ENCODE measurements at regions not wholly inside any gene's neighbourhood (a gene's known extent, or its start where the extent isn't known, plus 50 kb on each side); places are given as distances from the start of the nearest gene placed in this dataset.
"Not testable (repeated sequence)": the region's sequence is repeated elsewhere in the genome, so short reads cannot be mapped to it uniquely, and the experiment has no call there.

- Histone ChIP-seq H3K9ac (ENCODE audit: insufficient read depth in 1 of 2, low read length in 2 of 2) (no peak overlapping the region), H3K36me3 (ENCODE audit: control insufficient read depth in 4 of 4, insufficient read depth in 4 of 4, low read length in 4 of 4) (no peaks in the 10 kb centered on the region), H3K9me3 (ENCODE audit: control insufficient read depth in 4 of 4, insufficient read depth in 3 of 4, low read length in 3 of 4) (peaks cover 0 to 8% (median 1%) of the 10 kb centered on the region in 4 donors), H3K27me3 (ENCODE audit: control insufficient read depth in 3 of 3, insufficient read depth in 3 of 3, low read length in 2 of 3) (no peaks in the 10 kb centered on the region), H3K4me1 (ENCODE audit: control insufficient read depth in 5 of 5, insufficient read depth in 5 of 5, low read length in 5 of 5) (no peaks in the 10 kb centered on the region), H3K4me3 (no peak overlapping the region), H3K27ac (ENCODE audit: low read depth in 1 of 2, low read length in 1 of 2) (no peak overlapping the region)
- no peak for ATAC-seq (ENCODE audit: insufficient read depth, low FRiP score)
- no peak for DNase-seq
- WGBS, 2 donors: 92 to 95% methylated on average over 2 of the region's 2 CpGs
- TF ChIP-seq CTCF (IDR thresholded peaks at IDR 0.05; ENCODE audit: control extremely low read depth, extremely low read depth): no peak
These were observed 114.3 kb upstream of the EMCN start for GRCh38 chr4:100632163-100632562.

GRCh38 chr4:100631281-100631968 is 113.6 kb upstream of the EMCN start:
- Histone ChIP-seq H3K36me3 (ENCODE audit: control insufficient read depth in 4 of 4, insufficient read depth in 4 of 4, low read length in 4 of 4) (no peaks in the 10 kb centered on the region), H3K9me3 (ENCODE audit: control insufficient read depth in 4 of 4, insufficient read depth in 3 of 4, low read length in 3 of 4) (peaks cover 0 to 8% (median 1%) of the 10 kb centered on the region in 4 donors), H3K27ac (ENCODE audit: low read depth in 1 of 2, low read length in 1 of 2) (no peak overlapping the region), H3K4me3 (no peak overlapping the region), H3K9ac (ENCODE audit: insufficient read depth in 1 of 2, low read length in 2 of 2) (no peak overlapping the region), H3K4me1 (ENCODE audit: control insufficient read depth in 5 of 5, insufficient read depth in 5 of 5, low read length in 5 of 5) (no peaks in the 10 kb centered on the region), H3K27me3 (ENCODE audit: control insufficient read depth in 3 of 3, insufficient read depth in 3 of 3, low read length in 2 of 3) (no peaks in the 10 kb centered on the region)
- ATAC-seq (ENCODE audit: insufficient read depth, low FRiP score) (no peak), DNase-seq (no peak)
- no peak for TF ChIP-seq CTCF (IDR thresholded peaks at IDR 0.05; ENCODE audit: control extremely low read depth, extremely low read depth)
- WGBS, 2 donors: 86 to 92% methylated on average over 3 of the region's 3 CpGs

- H3K27me3 ChIP-seq (ENCODE audit: control insufficient read depth in 3 of 3, insufficient read depth in 3 of 3, low read length in 2 of 3): no peaks in the 10 kb centered on the region
- peaks cover 0 to 2% (median 0%) of the 10 kb centered on the region in 4 donors for H3K9me3 ChIP-seq (ENCODE audit: control insufficient read depth in 4 of 4, insufficient read depth in 3 of 4, low read length in 3 of 4)
- no peak overlapping the region for H3K4me3 ChIP-seq
- ATAC-seq (ENCODE audit: insufficient read depth, low FRiP score) (no peak), DNase-seq (no peak)
- no peaks in the 10 kb centered on the region for H3K36me3 ChIP-seq (ENCODE audit: control insufficient read depth in 4 of 4, insufficient read depth in 4 of 4, low read length in 4 of 4)
- no peak overlapping the region for H3K9ac ChIP-seq (ENCODE audit: insufficient read depth in 1 of 2, low read length in 2 of 2)
- no peaks in the 10 kb centered on the region for H3K4me1 ChIP-seq (ENCODE audit: control insufficient read depth in 5 of 5, insufficient read depth in 5 of 5, low read length in 5 of 5)
- no peak for TF ChIP-seq CTCF (IDR thresholded peaks at IDR 0.05; ENCODE audit: control extremely low read depth, extremely low read depth)
- no peak overlapping the region for H3K27ac ChIP-seq (ENCODE audit: low read depth in 1 of 2, low read length in 1 of 2)
These were observed 112.5 kb upstream of the EMCN start for GRCh38 chr4:100630341-100630740.

- no peaks in the 10 kb centered on the region for H3K27me3 ChIP-seq (ENCODE audit: control insufficient read depth in 3 of 3, insufficient read depth in 3 of 3, low read length in 2 of 3)
- WGBS, 2 donors: 66 to 73% methylated on average over 1 of the region's 1 CpG
- H3K36me3 ChIP-seq (ENCODE audit: control insufficient read depth in 4 of 4, insufficient read depth in 4 of 4, low read length in 4 of 4): no peaks in the 10 kb centered on the region
- DNase-seq: no peak
- no peaks in the 10 kb centered on the region for H3K4me1 ChIP-seq (ENCODE audit: control insufficient read depth in 5 of 5, insufficient read depth in 5 of 5, low read length in 5 of 5)
- ATAC-seq (ENCODE audit: insufficient read depth, low FRiP score): no peak
- H3K27ac ChIP-seq (ENCODE audit: low read depth in 1 of 2, low read length in 1 of 2): no peak overlapping the region
- H3K9me3 ChIP-seq (ENCODE audit: control insufficient read depth in 4 of 4, insufficient read depth in 3 of 4, low read length in 3 of 4): no peaks in the 10 kb centered on the region
- H3K4me3 ChIP-seq: no peak overlapping the region
- no peak overlapping the region for H3K9ac ChIP-seq (ENCODE audit: insufficient read depth in 1 of 2, low read length in 2 of 2)
- TF ChIP-seq CTCF (IDR thresholded peaks at IDR 0.05; ENCODE audit: control extremely low read depth, extremely low read depth): no peak
These were observed 92.0 kb upstream of the EMCN start for GRCh38 chr4:100609810-100610209.

GRCh38 chr4:100608651-100609050 is 90.8 kb upstream of the EMCN start:
- H3K27me3 ChIP-seq (ENCODE audit: control insufficient read depth in 3 of 3, insufficient read depth in 3 of 3, low read length in 2 of 3); H3K4me3 ChIP-seq; H3K9ac ChIP-seq (ENCODE audit: insufficient read depth in 1 of 2, low read length in 2 of 2); DNase-seq; H3K4me1 ChIP-seq (ENCODE audit: control insufficient read depth in 5 of 5, insufficient read depth in 5 of 5, low read length in 5 of 5); H3K27ac ChIP-seq (ENCODE audit: low read depth in 1 of 2, low read length in 1 of 2); ATAC-seq (ENCODE audit: insufficient read depth, low FRiP score); H3K9me3 ChIP-seq (ENCODE audit: control insufficient read depth in 4 of 4, insufficient read depth in 3 of 4, low read length in 3 of 4); H3K36me3 ChIP-seq (ENCODE audit: control insufficient read depth in 4 of 4, insufficient read depth in 4 of 4, low read length in 4 of 4): not testable (repeated sequence)
- WGBS, 2 donors: 87 to 98% methylated on average over 13 to 19 of the region's 19 CpGs

All from lung (tissue), 11 donors.